ENCODE measurements at regions not wholly inside any gene's neighbourhood (a gene's known extent, or its start where the extent isn't known, plus 50 kb on each side); places are given as distances from the start of the nearest gene placed in this dataset.
A peak's percentile ranks its signal among the peaks of the same experiment; 100 is the strongest.
"Not testable (repeated sequence)": the region's sequence is repeated elsewhere in the genome, so short reads cannot be mapped to it uniquely, and the experiment has no call there.

- DNase-seq: no peak
Observed at GRCh38 chr7:55303220-55303619, 61.9 kb upstream of the LANCL2 start.

GRCh38 chr7:55304018-55304762 is 60.9 kb upstream of the LANCL2 start:
- no peak for DNase-seq

- DNase-seq: no peak
Observed at GRCh38 chr7:55305135-55305534, 60.0 kb upstream of the LANCL2 start.

- peak in 10 of 56 donors; percentile 4 to 67 (median 17) for DNase-seq
Observed at GRCh38 chr7:55306331-55306730, 58.8 kb upstream of the LANCL2 start.

- DNase-seq: no peak
Observed at GRCh38 chr7:55307123-55307916, 57.8 kb upstream of the LANCL2 start.

GRCh38 chr7:55308186-55308929 is 56.8 kb upstream of the LANCL2 start:
- DNase-seq: no peak

GRCh38 chr7:55309040-55309991 is 55.8 kb upstream of the LANCL2 start:
- DNase-seq: no peak

GRCh38 chr7:55310287-55311025 is 54.7 kb upstream of the LANCL2 start:
- DNase-seq: no peak

- not testable (repeated sequence) for DNase-seq
Observed at GRCh38 chr7:55311892-55312291, 53.2 kb upstream of the LANCL2 start.

GRCh38 chr7:55313671-55314070 is 51.5 kb upstream of the LANCL2 start:
- DNase-seq: not testable (repeated sequence)

GRCh38 chr7:55314967-55315366 is 50.2 kb upstream of the LANCL2 start:
- DNase-seq: no peak

Measured in nucleus accumbens (tissue), 56 donors.